Epithelial cell of proximal tubule (primary cell): ENCODE measurements at regions not wholly inside any gene's neighbourhood (a gene's known extent, or its start where the extent isn't known, plus 50 kb on each side); places are given as distances from the start of the nearest gene placed in this dataset.

Experiments used
- DNase-seq: peaks from one replicate; pipeline ENCODE4 v3.0.0-alpha.2; 2011; ENCODE audit warnings: low read depth
- H3K4me3 ChIP-seq: 2 replicates; pipeline ENCODE4 v1.5.1; 2011; ENCODE audit warnings: low read depth, mild to moderate bottlenecking, low read length
- TF ChIP-seq, protein P1 (sequence below): conservative IDR thresholded peaks from 2 replicates; pipeline ENCODE4 v1.5.1; 2012; ENCODE audit warnings: low read depth, mild to moderate bottlenecking, low read length

DNA sequence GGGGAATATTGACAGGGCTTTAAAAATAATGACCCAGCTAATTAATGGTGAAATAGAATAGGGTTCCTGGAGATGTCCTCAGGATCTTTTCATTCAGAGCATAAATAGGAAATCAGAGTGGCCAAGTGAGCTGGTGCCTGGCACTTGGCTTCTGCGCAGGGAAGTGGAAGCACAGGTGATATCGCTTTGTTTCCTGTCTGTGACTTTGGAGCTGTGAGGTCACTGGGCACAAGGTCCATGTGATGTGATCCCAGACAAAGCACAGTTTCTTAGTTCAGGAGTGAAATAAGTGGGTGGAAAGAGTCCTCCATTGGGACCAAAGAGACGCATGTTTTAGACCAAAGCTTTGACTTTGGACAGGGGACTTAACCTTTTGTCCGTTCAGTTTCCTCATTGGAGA, 338.3 kb downstream of the CYRIA start:
- TF ChIP-seq, protein P1, sequence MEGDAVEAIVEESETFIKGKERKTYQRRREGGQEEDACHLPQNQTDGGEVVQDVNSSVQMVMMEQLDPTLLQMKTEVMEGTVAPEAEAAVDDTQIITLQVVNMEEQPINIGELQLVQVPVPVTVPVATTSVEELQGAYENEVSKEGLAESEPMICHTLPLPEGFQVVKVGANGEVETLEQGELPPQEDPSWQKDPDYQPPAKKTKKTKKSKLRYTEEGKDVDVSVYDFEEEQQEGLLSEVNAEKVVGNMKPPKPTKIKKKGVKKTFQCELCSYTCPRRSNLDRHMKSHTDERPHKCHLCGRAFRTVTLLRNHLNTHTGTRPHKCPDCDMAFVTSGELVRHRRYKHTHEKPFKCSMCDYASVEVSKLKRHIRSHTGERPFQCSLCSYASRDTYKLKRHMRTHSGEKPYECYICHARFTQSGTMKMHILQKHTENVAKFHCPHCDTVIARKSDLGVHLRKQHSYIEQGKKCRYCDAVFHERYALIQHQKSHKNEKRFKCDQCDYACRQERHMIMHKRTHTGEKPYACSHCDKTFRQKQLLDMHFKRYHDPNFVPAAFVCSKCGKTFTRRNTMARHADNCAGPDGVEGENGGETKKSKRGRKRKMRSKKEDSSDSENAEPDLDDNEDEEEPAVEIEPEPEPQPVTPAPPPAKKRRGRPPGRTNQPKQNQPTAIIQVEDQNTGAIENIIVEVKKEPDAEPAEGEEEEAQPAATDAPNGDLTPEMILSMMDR, result no peak
- no peak for DNase-seq
- H3K4me3 ChIP-seq, result no peak overlapping the region

DNA sequence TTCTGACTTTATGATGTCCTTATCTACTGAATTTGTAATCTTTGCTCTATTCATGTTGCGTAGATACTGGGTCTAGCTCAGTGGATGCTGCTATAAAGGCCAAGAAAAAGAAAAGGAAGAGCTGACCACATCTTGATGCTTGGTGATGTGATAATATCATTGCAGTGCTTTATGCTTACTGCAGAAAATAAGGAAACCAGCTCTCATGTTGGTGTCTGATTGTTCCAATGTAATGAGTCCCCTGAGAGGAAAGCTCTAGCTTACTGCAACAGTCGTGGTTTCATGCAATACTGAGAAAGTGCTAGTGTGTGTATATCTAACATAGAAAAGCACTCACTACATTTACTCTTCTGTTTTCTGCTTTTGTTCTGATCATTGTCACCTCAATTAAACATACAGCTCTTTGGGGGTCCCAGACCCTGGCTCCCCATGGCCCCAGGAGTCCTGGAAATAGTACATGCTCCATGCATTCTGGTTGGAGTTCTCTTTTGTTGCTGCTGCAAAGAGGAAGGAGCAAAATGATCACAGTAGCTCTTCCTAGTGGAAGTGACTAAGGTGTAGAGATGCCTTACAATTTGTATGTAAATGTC, 338.8 kb downstream of the CYRIA start:
- TF ChIP-seq, protein P1, result no peak
- H3K4me3 ChIP-seq, result no peak overlapping the region
- DNase-seq, result no peak

DNA sequence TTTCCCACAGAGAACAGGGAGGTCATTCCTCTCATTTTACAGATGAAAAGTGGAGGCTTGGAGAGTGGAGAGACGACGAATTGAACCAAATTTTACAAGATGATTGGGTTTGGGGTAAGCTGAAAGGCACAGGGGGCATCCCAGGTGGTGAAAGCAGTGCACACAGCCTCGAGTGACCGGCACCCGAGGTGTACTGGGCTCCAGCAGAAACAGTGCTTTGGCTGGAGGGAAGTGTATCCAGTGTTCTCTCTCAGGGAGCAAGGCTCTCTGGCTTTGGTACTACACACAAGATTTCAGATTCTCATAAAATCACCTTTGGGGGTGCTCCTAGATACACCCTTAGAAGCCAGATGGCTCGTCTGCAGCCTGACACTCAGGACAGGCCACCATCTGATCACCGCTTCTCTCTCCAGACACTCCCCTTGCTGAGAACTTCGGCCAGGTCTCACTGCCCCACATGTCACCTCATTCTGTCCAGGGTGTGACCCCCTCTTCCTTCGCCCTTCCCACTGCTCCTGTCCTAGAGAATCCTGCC, 339.6 kb downstream of the CYRIA start:
- DNase-seq, result no peak
- TF ChIP-seq, protein P1, result no peak

DNA sequence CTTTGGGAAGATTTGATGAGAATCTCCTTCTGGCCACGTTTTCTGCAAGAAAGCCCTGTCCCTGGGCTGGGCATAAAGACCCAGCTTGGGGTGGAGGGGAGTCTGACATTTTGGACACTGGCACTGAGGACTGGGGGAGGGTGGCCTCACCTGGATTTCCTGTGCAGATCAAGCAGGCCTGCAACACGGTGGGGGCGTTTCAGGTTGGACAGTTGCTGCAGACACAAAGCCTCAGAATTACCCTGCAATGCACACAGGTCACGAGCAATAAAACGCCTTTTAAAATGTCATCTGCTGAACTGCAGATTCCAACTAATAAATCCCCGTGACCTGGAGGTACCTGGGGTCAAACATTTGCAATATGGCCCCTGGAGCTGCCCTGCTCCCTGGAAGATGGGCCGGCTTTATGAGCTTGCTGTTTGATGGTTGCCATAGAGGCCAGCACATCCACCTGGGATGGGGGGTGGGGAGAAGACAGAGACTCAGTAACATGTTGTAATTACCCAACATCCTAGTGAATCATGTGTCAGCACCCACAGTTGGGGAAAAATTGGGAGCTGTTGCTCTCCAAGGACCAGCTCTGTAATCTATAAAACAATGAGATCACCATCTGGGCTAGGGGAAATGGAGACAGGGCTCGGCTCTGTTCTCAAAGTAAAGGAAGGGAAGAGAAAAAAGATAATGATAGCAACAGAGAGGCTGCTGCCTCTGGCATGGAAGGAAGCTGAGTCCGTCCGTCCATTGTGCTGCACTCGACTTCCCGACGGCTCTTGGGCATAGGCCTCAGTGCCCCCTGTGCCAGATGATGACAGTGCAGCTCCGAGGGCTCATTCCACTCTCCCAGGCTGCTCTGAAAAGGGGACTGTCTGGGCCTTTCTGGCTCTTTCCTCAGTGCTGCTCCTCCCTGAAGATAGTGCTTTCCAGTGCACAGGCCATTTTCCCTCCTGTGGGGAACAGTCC, 340.3 kb downstream of the CYRIA start:
- no peak overlapping the region for H3K4me3 ChIP-seq
- no peak for DNase-seq
- TF ChIP-seq, protein P1, result no peak

More for the DNA sequence above, 339.6 kb downstream of the CYRIA start:
- no peak overlapping the region for H3K4me3 ChIP-seq

DNA sequence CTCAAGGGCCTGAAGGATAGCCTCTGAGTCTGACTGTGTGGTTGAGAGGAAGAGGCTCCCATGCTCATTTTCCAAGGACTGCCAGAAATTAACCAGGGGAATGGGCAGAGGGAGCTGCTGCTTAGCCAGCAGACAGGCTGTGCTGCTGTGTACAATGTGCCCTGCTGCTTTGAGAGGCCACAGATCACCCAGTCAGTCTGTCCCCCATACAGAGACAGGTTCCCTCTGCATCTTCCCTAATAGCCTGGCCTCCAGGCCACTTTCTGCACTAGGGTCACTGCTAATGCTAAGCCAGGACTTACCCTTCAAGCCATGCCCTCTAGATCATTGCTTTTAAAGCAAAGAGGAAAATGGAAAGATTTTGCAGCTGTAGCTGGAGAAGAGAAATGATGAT, 341.1 kb downstream of the CYRIA start:
- DNase-seq, result no peak
- TF ChIP-seq, protein P1, result no peak
- no peak overlapping the region for H3K4me3 ChIP-seq

DNA sequence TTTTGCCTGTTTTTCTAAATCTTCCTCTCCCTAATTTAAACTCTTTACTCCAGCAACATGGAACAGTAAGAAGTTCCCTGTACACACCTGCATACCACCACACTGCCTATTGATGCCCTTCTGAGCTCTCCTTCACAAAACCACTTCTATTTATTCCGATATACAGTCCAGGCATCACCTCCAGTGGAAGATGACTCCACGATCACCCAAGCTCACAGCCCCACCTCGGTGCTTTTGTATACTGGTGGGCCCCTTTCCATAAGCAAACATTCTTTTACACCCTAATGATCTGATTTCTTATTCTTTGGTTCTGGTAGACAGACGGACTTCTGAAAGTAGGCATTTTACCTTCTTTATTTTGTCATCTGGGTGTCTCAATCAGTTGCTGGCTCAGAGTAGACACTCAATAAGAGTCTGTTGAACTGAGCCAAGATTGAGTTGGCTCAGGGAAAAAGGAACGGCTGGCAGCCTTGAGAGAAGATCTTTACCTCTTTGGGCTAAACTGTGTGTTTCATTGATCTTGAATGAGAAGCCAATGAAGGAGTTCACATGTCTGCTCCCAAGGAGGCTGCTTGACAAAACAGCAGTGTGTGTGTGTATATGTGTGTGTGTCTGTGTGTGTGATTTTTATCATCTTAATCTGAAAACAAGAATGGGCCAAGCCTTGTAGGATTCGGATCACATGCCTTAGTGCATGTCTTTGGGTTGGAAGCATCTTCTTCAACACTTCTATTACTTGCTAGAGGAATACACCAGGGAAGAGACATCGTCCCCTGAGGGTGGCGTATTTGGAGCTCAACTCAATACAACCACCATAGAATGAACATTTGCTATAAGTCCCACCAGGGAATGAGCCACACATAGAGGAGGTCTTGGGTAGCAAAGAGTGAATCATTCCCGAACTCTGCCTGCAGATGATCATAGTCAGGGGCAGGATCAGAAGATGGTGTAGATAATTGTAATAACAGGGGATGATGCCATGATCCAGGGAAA, 341.8 kb downstream of the CYRIA start:
- no peak for DNase-seq
- H3K4me3 ChIP-seq, result no peak overlapping the region
- TF ChIP-seq, protein P1, result no peak
